ENCODE measurements at regions not wholly inside any gene's neighbourhood (a gene's known extent, or its start where the extent isn't known, plus 50 kb on each side); places are given as distances from the start of the nearest gene placed in this dataset.

- no peak for TF ChIP-seq CTCF (IDR thresholded peaks at IDR 0.05 in 4 of 5, conservative IDR thresholded peaks at IDR 0.05 in 1 of 5)
- TF ChIP-seq POLR2A (IDR thresholded peaks at IDR 0.05), result no peak
Measured at GRCh38 chr4:12963291-12963690, 520.8 kb downstream of the RAB28 start.
